H9 (cell line): ENCODE measurements at regions not wholly inside any gene's neighbourhood (a gene's known extent, or its start where the extent isn't known, plus 50 kb on each side); places are given as distances from the start of the nearest gene placed in this dataset.

Experiments used
- DNase-seq: peaks from one replicate; pipeline ENCODE4 v3.0.0-alpha.2; 2017
- H2AFZ ChIP-seq: one replicate; pipeline ENCODE4 v1.6.1; 2013; ENCODE audit warnings: mild to moderate bottlenecking, low read length, control low read depth, moderate library complexity
- H2AK5ac ChIP-seq: 2 replicates; pipeline ENCODE4 v1.6.1; 2013; ENCODE audit warnings: low read length, control low read depth, mixed read lengths; ENCODE audit not compliant: insufficient read length
- H2BK120ac ChIP-seq: one replicate; pipeline ENCODE4 v1.6.1; 2013; ENCODE audit warnings: low read depth, mild to moderate bottlenecking, low read length, control low read depth, inconsistent platforms; ENCODE audit not compliant: poor library complexity, severe bottlenecking
- H2BK12ac ChIP-seq: 2 replicates; pipeline ENCODE4 v1.6.1; 2013; ENCODE audit warnings: low read length, control low read depth, mixed read lengths, low read depth; ENCODE audit not compliant: insufficient read length
- H2BK15ac ChIP-seq: 2 replicates; pipeline ENCODE4 v1.6.1; 2013; ENCODE audit warnings: low read depth, low read length, control low read depth
- H2BK20ac ChIP-seq: one replicate; pipeline ENCODE4 v1.6.1; 2013; ENCODE audit warnings: low read depth, mild to moderate bottlenecking, low read length, control low read depth, inconsistent platforms; ENCODE audit not compliant: poor library complexity, severe bottlenecking
- H2BK5ac ChIP-seq: 2 replicates; pipeline ENCODE4 v1.6.1; 2013; ENCODE audit warnings: low read length, control low read depth, mixed read lengths; ENCODE audit not compliant: insufficient read length
- H3K14ac ChIP-seq: 2 replicates; pipeline ENCODE4 v1.6.1; 2013; ENCODE audit warnings: low read length, control low read depth; ENCODE audit not compliant: insufficient read depth
- H3K18ac ChIP-seq: 2 replicates; pipeline ENCODE4 v1.6.1; 2013; ENCODE audit warnings: low read depth, mild to moderate bottlenecking, mixed read lengths, low read length, control low read depth; ENCODE audit not compliant: insufficient read length
- H3K23ac ChIP-seq: 2 replicates; pipeline ENCODE4 v1.6.1; 2013; ENCODE audit warnings: low read length, control low read depth, mixed read lengths, low read depth; ENCODE audit not compliant: insufficient read length
- H3K23me2 ChIP-seq: 2 replicates; pipeline ENCODE4 v1.6.1; 2013; ENCODE audit warnings: low read depth, mild to moderate bottlenecking, mixed read lengths, low read length, control low read depth; ENCODE audit not compliant: insufficient read length, poor library complexity, severe bottlenecking
- H3K27ac ChIP-seq: 2 replicates; pipeline ENCODE4 v1.5.1; 2013; ENCODE audit warnings: low read length, control low read depth, mixed read lengths, low read depth; ENCODE audit not compliant: insufficient read length
- H3K27me3 ChIP-seq: 2 replicates; pipeline ENCODE4 v1.6.1; 2013; ENCODE audit warnings: low read length, control low read depth, inconsistent platforms; ENCODE audit not compliant: insufficient read depth
- H3K4ac ChIP-seq: 2 replicates; pipeline ENCODE4 v1.6.1; 2013; ENCODE audit warnings: low read depth, mild to moderate bottlenecking, control low read depth, inconsistent platforms, low read length, moderate library complexity
- H3K4me1 ChIP-seq: 2 replicates; pipeline ENCODE4 v1.6.1; 2013; ENCODE audit warnings: low read length, control low read depth, inconsistent platforms; ENCODE audit not compliant: insufficient read depth
- H3K4me2 ChIP-seq: 2 replicates; pipeline ENCODE4 v1.6.1; 2013; ENCODE audit warnings: low read length, control low read depth, mixed read lengths; ENCODE audit not compliant: insufficient read length, insufficient read depth
- H3K56ac ChIP-seq: 2 replicates; pipeline ENCODE4 v1.6.1; 2013; ENCODE audit warnings: low read depth, mild to moderate bottlenecking, mixed read lengths, low read length, control low read depth; ENCODE audit not compliant: insufficient read length
- H3K79me1 ChIP-seq: 2 replicates; pipeline ENCODE4 v1.6.1; 2013; ENCODE audit warnings: low read depth, mild to moderate bottlenecking, moderate library complexity, low read length, control low read depth, inconsistent platforms; ENCODE audit not compliant: insufficient read depth, poor library complexity, severe bottlenecking
- H3K79me2 ChIP-seq: 2 replicates; pipeline ENCODE4 v1.6.1; 2013; ENCODE audit warnings: low read length, control low read depth, inconsistent platforms; ENCODE audit not compliant: insufficient read depth
- H3K9ac ChIP-seq: 2 replicates; pipeline ENCODE4 v1.6.1; 2013; ENCODE audit warnings: low read length, control low read depth, mixed read lengths; ENCODE audit not compliant: insufficient read length; ENCODE audit errors: extremely low read depth
- H3K9me3 ChIP-seq: one replicate; pipeline ENCODE4 v1.6.1; 2013; ENCODE audit warnings: low read depth, low read length, inconsistent platforms; ENCODE audit not compliant: control insufficient read depth
- H3T11ph ChIP-seq: one replicate; pipeline ENCODE4 v1.6.1; 2013; ENCODE audit warnings: mild to moderate bottlenecking, low read length, control low read depth, inconsistent platforms
- H4K20me1 ChIP-seq: one replicate; pipeline ENCODE4 v1.6.1; 2013; ENCODE audit not compliant: control insufficient read depth, insufficient read length, insufficient read depth
- H4K5ac ChIP-seq: 2 replicates; pipeline ENCODE4 v1.6.1; 2013; ENCODE audit warnings: low read depth, mild to moderate bottlenecking, mixed read lengths, low read length, control low read depth; ENCODE audit not compliant: insufficient read length
- H4K8ac ChIP-seq: replicated peaks from 2 replicates; pipeline ENCODE4 v1.6.1; 2013; ENCODE audit warnings: low read length, control low read depth, mixed read lengths, low read depth; ENCODE audit not compliant: insufficient read length
- H4K91ac ChIP-seq: 2 replicates; pipeline ENCODE4 v1.6.1; 2013; ENCODE audit warnings: low read depth, mild to moderate bottlenecking, moderate library complexity, mixed read lengths, low read length, control low read depth; ENCODE audit not compliant: insufficient read length
- H3K27ac Mint-ChIP-seq, 3 experiments: 2 replicates in 2 of 3; 3 replicates in 1 of 3; pipeline ENCODE4 v1.8.0; 2020 to 2021; ENCODE audit warnings: mixed read lengths in 3 of 3, mild to moderate bottlenecking in 1 of 3, moderate library complexity in 1 of 3
- H3K27me3 Mint-ChIP-seq: 2 replicates; pipeline ENCODE4 v1.8.0; 2021; ENCODE audit warnings: low read depth, mild to moderate bottlenecking, moderate library complexity, mixed read lengths
- H3K36me3 Mint-ChIP-seq, 3 experiments: 2 replicates in 2 of 3; 3 replicates in 1 of 3; pipeline ENCODE4 v1.8.0; 2020 to 2021; ENCODE audit warnings: low read depth in 3 of 3, mixed read lengths in 3 of 3; ENCODE audit not compliant: insufficient read depth in 1 of 3
- H3K4me1 Mint-ChIP-seq, 2 experiments: 2 replicates each; pipeline ENCODE4 v1.8.0; 2020; ENCODE audit warnings: mixed read lengths in 2 of 2
- H3K4me3 Mint-ChIP-seq, 2 experiments: 2 replicates in 1 of 2; 3 replicates in 1 of 2; pipeline ENCODE4 v1.8.0; 2020 to 2021; ENCODE audit warnings: mild to moderate bottlenecking in 2 of 2, mixed read lengths in 2 of 2, moderate library complexity in 1 of 2
- H3K9me3 Mint-ChIP-seq, 2 experiments: 2 replicates in 1 of 2; 3 replicates in 1 of 2; pipeline ENCODE4 v1.8.0; 2020; ENCODE audit warnings: mild to moderate bottlenecking in 2 of 2, mixed read lengths in 2 of 2, moderate library complexity in 1 of 2
- WGBS: extraction: QIAGEN DNeasy Blood & Tissue Kit; methylation state at CpG from one replicate; pipeline ENCODE4 v1.1.7; 2013; ENCODE audit warnings: missing lambda C conversion rate, low lambda C conversion rate, mixed read lengths; ENCODE audit not compliant: insufficient read length; ENCODE audit errors: extremely low coverage; 5-methylcytosine and 5-hydroxymethylcytosine counted together
- TF ChIP-seq, protein P1 (sequence below): fragments of 200-600 bp; sonication (generic); conservative IDR thresholded peaks from 3 replicates; pipeline ENCODE4 v1.8.0; 2021; ENCODE audit warnings: antibody characterized with exemption, mild to moderate bottlenecking

DNA sequence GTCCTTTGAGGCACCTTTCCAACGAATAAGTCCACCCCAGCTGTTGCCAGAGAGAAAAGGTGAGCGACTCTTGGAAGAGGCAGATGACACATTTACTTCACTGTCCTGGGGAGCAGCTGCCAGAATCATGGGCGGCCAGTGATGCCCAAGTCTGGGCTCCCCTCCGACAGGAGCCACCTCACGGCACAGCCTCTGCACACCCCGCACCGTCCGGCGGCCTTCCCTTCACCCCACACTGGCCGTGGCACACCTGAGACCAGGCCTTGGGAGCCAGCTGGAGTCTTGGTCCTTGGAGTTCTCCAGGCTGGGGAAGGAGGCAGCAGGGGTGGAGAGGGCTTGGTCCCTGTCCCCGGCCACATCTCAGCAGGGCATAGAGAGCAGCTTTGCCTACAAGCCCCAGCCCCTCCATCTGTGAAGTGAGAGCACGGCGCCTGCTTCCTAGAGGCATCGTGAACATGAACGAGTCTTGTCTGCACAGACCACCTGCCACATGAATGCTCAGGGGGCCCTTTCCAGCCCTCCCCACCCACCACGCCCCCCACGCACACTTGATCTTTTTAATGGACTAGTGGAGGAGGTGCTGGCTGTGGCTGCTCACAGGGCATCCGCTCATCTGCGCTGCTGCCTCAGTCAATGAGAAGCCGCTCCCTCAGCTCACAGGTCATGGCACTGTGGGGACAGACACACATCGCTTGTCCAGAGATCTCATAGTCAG, 400.2 kb upstream of the MYT1L start:
- Histone ChIP-seq H3K56ac (no peak overlapping the region), H3K18ac (no peak overlapping the region), H3K9me3 (no peaks in the 10 kb centered on the region), H2BK12ac (no peak overlapping the region), H4K8ac (no peak overlapping the region), H4K5ac (no peak overlapping the region), H3K79me2 (no peaks in the 10 kb centered on the region), H3K27me3 (no peaks in the 10 kb centered on the region), H2AK5ac (no peak overlapping the region), H3K4me2 (no peak overlapping the region), H4K20me1 (no peaks in the 10 kb centered on the region), H3K14ac (no peak overlapping the region), H2BK120ac (no peak overlapping the region), H2BK5ac (no peak overlapping the region), H2BK15ac (no peak overlapping the region), H3T11ph (no peak overlapping the region), H3K4me1 (peaks cover 2% of the 10 kb centered on the region; the same call in 1 of the 2 replicates), H3K27ac (no peak overlapping the region), H3K23me2 (no peaks in the 10 kb centered on the region), H3K4ac (no peak overlapping the region), H2BK20ac (no peak overlapping the region), H3K79me1 (no peaks in the 10 kb centered on the region), H3K9ac (no peak overlapping the region), H2AFZ (no peak overlapping the region), H3K23ac (no peak overlapping the region), H4K91ac (no peak overlapping the region)
- H3K4me1 Mint-ChIP-seq: peaks cover 3 to 5% of the 10 kb centered on the region in 2 experiments; a peak in 1 of 4 replicates
- H3K27ac Mint-ChIP-seq: no peak overlapping the region
- DNase-seq: no peak
- H3K27me3 Mint-ChIP-seq: peaks cover 3% of the 10 kb centered on the region
- no peaks in the 10 kb centered on the region for H3K9me3 Mint-ChIP-seq
- no peaks in the 10 kb centered on the region for H3K36me3 Mint-ChIP-seq
- TF ChIP-seq, protein P1, sequence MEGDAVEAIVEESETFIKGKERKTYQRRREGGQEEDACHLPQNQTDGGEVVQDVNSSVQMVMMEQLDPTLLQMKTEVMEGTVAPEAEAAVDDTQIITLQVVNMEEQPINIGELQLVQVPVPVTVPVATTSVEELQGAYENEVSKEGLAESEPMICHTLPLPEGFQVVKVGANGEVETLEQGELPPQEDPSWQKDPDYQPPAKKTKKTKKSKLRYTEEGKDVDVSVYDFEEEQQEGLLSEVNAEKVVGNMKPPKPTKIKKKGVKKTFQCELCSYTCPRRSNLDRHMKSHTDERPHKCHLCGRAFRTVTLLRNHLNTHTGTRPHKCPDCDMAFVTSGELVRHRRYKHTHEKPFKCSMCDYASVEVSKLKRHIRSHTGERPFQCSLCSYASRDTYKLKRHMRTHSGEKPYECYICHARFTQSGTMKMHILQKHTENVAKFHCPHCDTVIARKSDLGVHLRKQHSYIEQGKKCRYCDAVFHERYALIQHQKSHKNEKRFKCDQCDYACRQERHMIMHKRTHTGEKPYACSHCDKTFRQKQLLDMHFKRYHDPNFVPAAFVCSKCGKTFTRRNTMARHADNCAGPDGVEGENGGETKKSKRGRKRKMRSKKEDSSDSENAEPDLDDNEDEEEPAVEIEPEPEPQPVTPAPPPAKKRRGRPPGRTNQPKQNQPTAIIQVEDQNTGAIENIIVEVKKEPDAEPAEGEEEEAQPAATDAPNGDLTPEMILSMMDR: no peak
- no peak overlapping the region for H3K4me3 Mint-ChIP-seq
- no CpG with 5 or more reads among the region's 21 CpGs for WGBS
